ENCODE measurements at regions not wholly inside any gene's neighbourhood (a gene's known extent, or its start where the extent isn't known, plus 50 kb on each side); places are given as distances from the start of the nearest gene placed in this dataset.

DNA sequence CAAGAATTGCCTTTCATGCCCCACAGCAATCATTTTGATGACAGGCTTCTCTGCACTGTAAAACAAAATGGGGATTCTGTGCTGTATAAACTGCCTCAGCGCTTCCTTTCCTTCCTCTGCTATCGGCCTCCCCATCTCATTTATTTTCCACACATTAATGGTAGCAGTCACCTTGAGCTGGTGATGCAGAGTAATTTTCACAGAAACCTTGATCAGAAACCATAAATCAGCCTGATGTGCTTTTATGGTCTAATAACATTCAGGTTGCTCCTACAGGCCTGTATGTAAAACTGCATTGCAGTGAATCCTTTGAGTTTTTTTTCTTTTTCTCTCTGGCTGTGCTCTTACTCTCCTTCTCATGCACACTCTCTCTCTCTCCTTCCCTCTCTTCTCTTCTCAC lies 578.4 kb upstream of the STXBP6 start:
- Histone ChIP-seq H3K27me3 (ENCODE audit: low read depth) (no peaks in the 10 kb centered on the region), H3K4me3 (no peak overlapping the region), H3K4me1 (no peaks in the 10 kb centered on the region), H3K9me3 (replicated peaks) (no peaks in the 10 kb centered on the region), H3K27ac (replicated peaks) (no peak overlapping the region), H3K36me3 (no peaks in the 10 kb centered on the region)
- no peak for DNase-seq
- intact Hi-C loops (cut with micrococcal nuclease), result no loop called here
- TF ChIP-seq, protein P1, sequence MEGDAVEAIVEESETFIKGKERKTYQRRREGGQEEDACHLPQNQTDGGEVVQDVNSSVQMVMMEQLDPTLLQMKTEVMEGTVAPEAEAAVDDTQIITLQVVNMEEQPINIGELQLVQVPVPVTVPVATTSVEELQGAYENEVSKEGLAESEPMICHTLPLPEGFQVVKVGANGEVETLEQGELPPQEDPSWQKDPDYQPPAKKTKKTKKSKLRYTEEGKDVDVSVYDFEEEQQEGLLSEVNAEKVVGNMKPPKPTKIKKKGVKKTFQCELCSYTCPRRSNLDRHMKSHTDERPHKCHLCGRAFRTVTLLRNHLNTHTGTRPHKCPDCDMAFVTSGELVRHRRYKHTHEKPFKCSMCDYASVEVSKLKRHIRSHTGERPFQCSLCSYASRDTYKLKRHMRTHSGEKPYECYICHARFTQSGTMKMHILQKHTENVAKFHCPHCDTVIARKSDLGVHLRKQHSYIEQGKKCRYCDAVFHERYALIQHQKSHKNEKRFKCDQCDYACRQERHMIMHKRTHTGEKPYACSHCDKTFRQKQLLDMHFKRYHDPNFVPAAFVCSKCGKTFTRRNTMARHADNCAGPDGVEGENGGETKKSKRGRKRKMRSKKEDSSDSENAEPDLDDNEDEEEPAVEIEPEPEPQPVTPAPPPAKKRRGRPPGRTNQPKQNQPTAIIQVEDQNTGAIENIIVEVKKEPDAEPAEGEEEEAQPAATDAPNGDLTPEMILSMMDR (IDR thresholded peaks at IDR 0.05; ENCODE audit: borderline replicate concordance), result no peak

- no peaks in the 10 kb centered on the region for H3K9me3 ChIP-seq (replicated peaks)
- H3K36me3 ChIP-seq, result no peaks in the 10 kb centered on the region
- H3K4me1 ChIP-seq, result no peaks in the 10 kb centered on the region
- TF ChIP-seq, protein P1 (IDR thresholded peaks at IDR 0.05; ENCODE audit: borderline replicate concordance), result no peak
- no peak for DNase-seq
- H3K4me3 ChIP-seq, result no peak overlapping the region
- no peaks in the 10 kb centered on the region for H3K27me3 ChIP-seq (ENCODE audit: low read depth)
- intact Hi-C loops (cut with micrococcal nuclease), result no loop called here
- H3K27ac ChIP-seq (replicated peaks), result no peak overlapping the region
Measured at GRCh38 chr14:25626986-25627385, 577.0 kb upstream of the STXBP6 start.

- no peaks in the 10 kb centered on the region for H3K27me3 ChIP-seq (ENCODE audit: low read depth)
- intact Hi-C loops (cut with micrococcal nuclease), result no loop called here
- no peaks in the 10 kb centered on the region for H3K4me1 ChIP-seq
- H3K4me3 ChIP-seq, result no peak overlapping the region
- peaks cover 12% of the 10 kb centered on the region for H3K9me3 ChIP-seq (replicated peaks)
- TF ChIP-seq, protein P1 (IDR thresholded peaks at IDR 0.05; ENCODE audit: borderline replicate concordance), result no peak
- H3K36me3 ChIP-seq, result no peaks in the 10 kb centered on the region
- no peak overlapping the region for H3K27ac ChIP-seq (replicated peaks)
- DNase-seq, result no peak
Measured at GRCh38 chr14:25622763-25623162, 572.8 kb upstream of the STXBP6 start.

- peaks cover 29% of the 10 kb centered on the region for H3K9me3 ChIP-seq (replicated peaks)
- H3K4me1 ChIP-seq, result no peaks in the 10 kb centered on the region
- intact Hi-C loops (cut with micrococcal nuclease), result no loop called here
- H3K4me3 ChIP-seq, result no peak overlapping the region
- DNase-seq, result no peak
- H3K27me3 ChIP-seq (ENCODE audit: low read depth), result no peaks in the 10 kb centered on the region
- H3K36me3 ChIP-seq, result no peaks in the 10 kb centered on the region
- H3K27ac ChIP-seq (replicated peaks), result no peak overlapping the region
- TF ChIP-seq, protein P1 (IDR thresholded peaks at IDR 0.05; ENCODE audit: borderline replicate concordance), result no peak
Measured at GRCh38 chr14:25620515-25620914, 570.6 kb upstream of the STXBP6 start.

- intact Hi-C loops (cut with micrococcal nuclease), result no loop called here
- no peak overlapping the region for H3K4me3 ChIP-seq
- no peaks in the 10 kb centered on the region for H3K36me3 ChIP-seq
- no peak overlapping the region for H3K27ac ChIP-seq (replicated peaks)
- no peak for DNase-seq
- no peaks in the 10 kb centered on the region for H3K27me3 ChIP-seq (ENCODE audit: low read depth)
- H3K9me3 ChIP-seq (replicated peaks), result peaks cover 52% of the 10 kb centered on the region
- no peaks in the 10 kb centered on the region for H3K4me1 ChIP-seq
- TF ChIP-seq, protein P1 (IDR thresholded peaks at IDR 0.05; ENCODE audit: borderline replicate concordance), result no peak
Measured at GRCh38 chr14:25615174-25615573, 565.2 kb upstream of the STXBP6 start.

GRCh38 chr14:25607192-25607591 lies 557.2 kb upstream of the STXBP6 start:
- intact Hi-C loops (cut with micrococcal nuclease), result no loop called here
- no peaks in the 10 kb centered on the region for H3K36me3 ChIP-seq
- no peak overlapping the region for H3K27ac ChIP-seq (replicated peaks)
- H3K27me3 ChIP-seq (ENCODE audit: low read depth), result no peaks in the 10 kb centered on the region
- H3K4me1 ChIP-seq, result no peaks in the 10 kb centered on the region
- no peak for DNase-seq
- H3K9me3 ChIP-seq (replicated peaks), result peaks cover 10% of the 10 kb centered on the region
- H3K4me3 ChIP-seq, result no peak overlapping the region
- TF ChIP-seq, protein P1 (IDR thresholded peaks at IDR 0.05; ENCODE audit: borderline replicate concordance), result no peak
